ENCODE measurements at regions not wholly inside any gene's neighbourhood (a gene's known extent, or its start where the extent isn't known, plus 50 kb on each side); places are given as distances from the start of the nearest gene placed in this dataset.

GRCh38 chr1:5365751-5366150, 626.5 kb downstream of the NPHP4 start:
- Mint-ChIP-seq H3K4me3 (no peak overlapping the region), H3K36me3 (ENCODE audit: low read depth) (no peaks in the 10 kb centered on the region), H3K9me3 (peaks cover 4% of the 10 kb centered on the region), H3K4me1 (no peaks in the 10 kb centered on the region), H3K27me3 (ENCODE audit: low read depth) (peaks cover 49% of the 10 kb centered on the region), H3K27ac (no peak overlapping the region)
- TF ChIP-seq CTCF (IDR thresholded peaks at IDR 0.05; ENCODE audit: unreplicated experiment in 3 of 3), result no peak

- Mint-ChIP-seq H3K36me3 (ENCODE audit: low read depth) (no peaks in the 10 kb centered on the region), H3K27ac (no peak overlapping the region), H3K9me3 (peaks cover 4% of the 10 kb centered on the region), H3K27me3 (ENCODE audit: low read depth) (peaks cover 46% of the 10 kb centered on the region), H3K4me1 (no peaks in the 10 kb centered on the region), H3K4me3 (no peak overlapping the region)
- TF ChIP-seq CTCF (IDR thresholded peaks at IDR 0.05; ENCODE audit: unreplicated experiment in 3 of 3), result no peak
These were observed 627.6 kb downstream of the NPHP4 start for GRCh38 chr1:5364591-5364990.

- no peak for TF ChIP-seq CTCF (IDR thresholded peaks at IDR 0.05; ENCODE audit: unreplicated experiment in 3 of 3)
- H3K4me1 Mint-ChIP-seq, result no peaks in the 10 kb centered on the region
- H3K27ac Mint-ChIP-seq, result no peak overlapping the region
- peaks cover 30% of the 10 kb centered on the region for H3K9me3 Mint-ChIP-seq
- no peaks in the 10 kb centered on the region for H3K36me3 Mint-ChIP-seq (ENCODE audit: low read depth)
- peaks cover 15% of the 10 kb centered on the region for H3K27me3 Mint-ChIP-seq (ENCODE audit: low read depth)
- no peak overlapping the region for H3K4me3 Mint-ChIP-seq
These were observed 637.5 kb downstream of the NPHP4 start for GRCh38 chr1:5354681-5355080.

- Mint-ChIP-seq H3K27me3 (ENCODE audit: low read depth) (peaks cover 16% of the 10 kb centered on the region), H3K27ac (no peak overlapping the region), H3K4me3 (no peak overlapping the region), H3K9me3 (peaks cover 25% of the 10 kb centered on the region), H3K36me3 (ENCODE audit: low read depth) (no peaks in the 10 kb centered on the region), H3K4me1 (no peaks in the 10 kb centered on the region)
- no peak for TF ChIP-seq CTCF (IDR thresholded peaks at IDR 0.05; ENCODE audit: unreplicated experiment in 3 of 3)
These were observed 640.9 kb downstream of the NPHP4 start for GRCh38 chr1:5351366-5351765.

- Mint-ChIP-seq H3K9me3 (peaks cover 13% of the 10 kb centered on the region), H3K27me3 (ENCODE audit: low read depth) (peaks cover 18% of the 10 kb centered on the region), H3K4me1 (no peaks in the 10 kb centered on the region), H3K36me3 (ENCODE audit: low read depth) (no peaks in the 10 kb centered on the region), H3K27ac (no peak overlapping the region), H3K4me3 (no peak overlapping the region)
- TF ChIP-seq CTCF (IDR thresholded peaks at IDR 0.05; ENCODE audit: unreplicated experiment in 3 of 3), result no peak
These were observed 642.7 kb downstream of the NPHP4 start for GRCh38 chr1:5349526-5349925.

- Mint-ChIP-seq H3K9me3 (peaks cover 11% of the 10 kb centered on the region), H3K4me1 (no peaks in the 10 kb centered on the region), H3K27me3 (ENCODE audit: low read depth) (peaks cover 18% of the 10 kb centered on the region), H3K36me3 (ENCODE audit: low read depth) (no peaks in the 10 kb centered on the region), H3K4me3 (no peak overlapping the region), H3K27ac (no peak overlapping the region)
- TF ChIP-seq CTCF (IDR thresholded peaks at IDR 0.05; ENCODE audit: unreplicated experiment in 3 of 3), result no peak
These were observed 643.3 kb downstream of the NPHP4 start for GRCh38 chr1:5348732-5349465.
